ENCODE measurements at regions not wholly inside any gene's neighbourhood (a gene's known extent, or its start where the extent isn't known, plus 50 kb on each side); places are given as distances from the start of the nearest gene placed in this dataset.
"Not testable (repeated sequence)": the region's sequence is repeated elsewhere in the genome, so short reads cannot be mapped to it uniquely, and the experiment has no call there.

GRCh38 chr6:130611366-130611765 is 215.8 kb upstream of the SMLR1 start:
- no peak for DNase-seq

- DNase-seq: no peak
Observed at GRCh38 chr6:130613176-130613575, 214.0 kb upstream of the SMLR1 start.

- DNase-seq: no peak
Observed at GRCh38 chr6:130615816-130616215, 211.4 kb upstream of the SMLR1 start.

GRCh38 chr6:130617658-130618057 is 209.5 kb upstream of the SMLR1 start:
- no peak for DNase-seq

GRCh38 chr6:130618806-130619205 is 208.4 kb upstream of the SMLR1 start:
- not testable (repeated sequence) for DNase-seq

- DNase-seq: peak; percentile 81
Observed at GRCh38 chr6:130620338-130620781, 206.8 kb upstream of the SMLR1 start.

GRCh38 chr6:130622142-130622541 is 205.1 kb upstream of the SMLR1 start:
- DNase-seq: peak; percentile 81

- peak; percentile 83 for DNase-seq
Observed at GRCh38 chr6:130624046-130624445, 203.2 kb upstream of the SMLR1 start.

GRCh38 chr6:130625825-130626527 is 201.2 kb upstream of the SMLR1 start:
- DNase-seq: peak; percentile 92

- no peak for DNase-seq
Observed at GRCh38 chr6:130628862-130629261, 198.3 kb upstream of the SMLR1 start.

GRCh38 chr6:130629640-130630039 is 197.6 kb upstream of the SMLR1 start:
- no peak for DNase-seq

- no peak for DNase-seq
Observed at GRCh38 chr6:130632277-130632676, 194.9 kb upstream of the SMLR1 start.

GRCh38 chr6:130632897-130633296 is 194.3 kb upstream of the SMLR1 start:
- DNase-seq: no peak

- DNase-seq: no peak
Observed at GRCh38 chr6:130643361-130643760, 183.8 kb upstream of the SMLR1 start.

- DNase-seq: no peak
Observed at GRCh38 chr6:130644175-130644574, 183.0 kb upstream of the SMLR1 start.

- DNase-seq: not testable (repeated sequence)
Observed at GRCh38 chr6:130644769-130645168, 182.4 kb upstream of the SMLR1 start.

- DNase-seq: no peak
Observed at GRCh38 chr6:130647246-130647645, 180.0 kb upstream of the SMLR1 start.

- no peak for DNase-seq
Observed at GRCh38 chr6:130655586-130655985, 171.6 kb upstream of the SMLR1 start.

- no peak for DNase-seq
Observed at GRCh38 chr6:130661077-130661476, 166.1 kb upstream of the SMLR1 start.

- no peak for DNase-seq
Observed at GRCh38 chr6:130666786-130667185, 160.4 kb upstream of the SMLR1 start.

GRCh38 chr6:130670142-130670541 is 157.1 kb upstream of the SMLR1 start:
- DNase-seq: no peak

GRCh38 chr6:130671119-130671518 is 156.1 kb upstream of the SMLR1 start:
- no peak for DNase-seq

- no peak for DNase-seq
Observed at GRCh38 chr6:130671577-130671976, 155.6 kb upstream of the SMLR1 start.

GRCh38 chr6:130672153-130672552 is 155.1 kb upstream of the SMLR1 start:
- DNase-seq: no peak

GRCh38 chr6:130674604-130675003 is 152.6 kb upstream of the SMLR1 start:
- no peak for DNase-seq
